Eye (tissue), 1 donor: ENCODE measurements at regions not wholly inside any gene's neighbourhood (a gene's known extent, or its start where the extent isn't known, plus 50 kb on each side); places are given as distances from the start of the nearest gene placed in this dataset.

Source experiments
- DNase-seq: peaks from one replicate; pipeline ENCODE4 v3.0.0-alpha.2; 2015

GRCh38 chr2:42928692-42929545, 136.5 kb upstream of the HAAO start:
- peak; percentile 81 for DNase-seq

GRCh38 chr2:42928161-42928691, 135.8 kb upstream of the HAAO start:
- DNase-seq = no peak

DNA sequence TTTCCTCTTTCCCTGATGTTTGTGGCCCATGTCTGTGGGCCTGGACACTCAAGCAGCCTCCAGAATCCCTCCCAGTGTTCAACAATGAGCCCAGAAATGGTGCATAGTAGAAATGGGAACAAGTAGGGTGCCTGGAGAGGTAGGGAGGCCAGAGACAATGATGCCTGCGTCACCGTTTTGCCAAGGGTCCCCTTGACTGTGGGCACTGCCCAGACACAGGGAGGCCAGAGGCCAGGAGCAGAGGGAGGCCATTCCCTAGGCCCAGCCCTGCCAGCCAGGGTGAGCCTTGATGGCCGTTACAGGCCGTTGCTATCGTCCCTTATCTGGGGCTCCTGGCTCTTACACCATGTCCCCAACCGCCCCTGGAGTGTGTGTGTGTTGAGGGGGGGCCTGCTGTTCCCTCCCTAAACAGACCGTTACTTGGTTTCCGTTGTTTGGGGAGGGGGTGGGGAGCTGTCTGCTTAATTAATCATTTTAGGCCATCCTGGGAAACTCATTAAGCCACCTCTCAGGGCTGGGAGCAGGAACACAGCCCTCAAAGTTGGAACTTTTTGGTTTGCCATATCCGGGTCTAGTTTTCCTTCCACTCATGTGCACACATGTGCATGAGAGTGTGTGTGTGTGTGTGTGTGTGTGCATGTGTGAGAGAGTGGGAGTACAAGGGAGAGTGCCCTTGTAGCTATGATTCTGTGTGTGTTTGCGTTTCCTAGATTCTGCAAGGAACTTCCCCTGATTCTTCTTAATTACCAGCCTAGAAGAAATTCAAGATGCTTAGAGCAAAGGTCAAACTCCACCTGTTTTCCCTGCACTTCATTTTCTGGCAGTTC, 135.2 kb upstream of the HAAO start:
- DNase-seq = peak; percentile 87

GRCh38 chr2:42926434-42927333, 134.3 kb upstream of the HAAO start:
- peak; percentile 54 for DNase-seq

DNA sequence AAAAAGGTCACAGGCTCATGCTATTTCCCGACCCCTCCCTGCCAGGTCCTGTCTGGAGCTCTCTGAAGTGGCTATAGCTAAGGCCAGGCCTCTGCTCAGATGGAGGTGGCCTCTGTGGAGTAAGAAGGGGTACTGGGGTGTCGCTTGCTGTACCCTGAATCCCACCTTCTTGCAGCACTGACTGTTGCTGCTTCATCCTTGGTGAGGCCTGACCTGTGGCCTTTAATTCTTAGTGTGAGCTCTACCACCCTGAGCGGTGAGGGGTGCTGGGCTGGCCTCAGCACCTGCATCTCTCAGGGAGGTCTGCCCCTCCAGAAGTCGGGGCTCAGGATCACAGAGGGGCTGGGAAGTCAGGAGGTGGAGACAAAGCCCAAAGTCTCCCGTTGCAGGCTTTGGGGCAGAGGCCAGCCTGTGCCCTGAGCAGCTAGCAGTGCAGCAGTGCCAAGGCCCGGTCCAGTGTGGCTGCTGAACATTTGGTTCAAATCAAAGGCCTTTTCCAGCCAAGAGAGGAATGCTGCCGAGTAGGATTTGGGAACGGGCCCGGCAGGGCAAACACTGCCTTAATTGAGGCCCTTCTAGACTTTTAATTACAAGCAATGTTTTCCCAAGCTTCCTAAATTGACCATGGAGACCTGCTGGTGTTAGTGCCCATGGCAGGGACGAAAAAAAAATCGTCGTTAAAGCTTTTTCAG, 133.5 kb upstream of the HAAO start:
- peak; percentile 64 for DNase-seq

GRCh38 chr2:42924418-42924886, 132.1 kb upstream of the HAAO start:
- no peak for DNase-seq

DNA sequence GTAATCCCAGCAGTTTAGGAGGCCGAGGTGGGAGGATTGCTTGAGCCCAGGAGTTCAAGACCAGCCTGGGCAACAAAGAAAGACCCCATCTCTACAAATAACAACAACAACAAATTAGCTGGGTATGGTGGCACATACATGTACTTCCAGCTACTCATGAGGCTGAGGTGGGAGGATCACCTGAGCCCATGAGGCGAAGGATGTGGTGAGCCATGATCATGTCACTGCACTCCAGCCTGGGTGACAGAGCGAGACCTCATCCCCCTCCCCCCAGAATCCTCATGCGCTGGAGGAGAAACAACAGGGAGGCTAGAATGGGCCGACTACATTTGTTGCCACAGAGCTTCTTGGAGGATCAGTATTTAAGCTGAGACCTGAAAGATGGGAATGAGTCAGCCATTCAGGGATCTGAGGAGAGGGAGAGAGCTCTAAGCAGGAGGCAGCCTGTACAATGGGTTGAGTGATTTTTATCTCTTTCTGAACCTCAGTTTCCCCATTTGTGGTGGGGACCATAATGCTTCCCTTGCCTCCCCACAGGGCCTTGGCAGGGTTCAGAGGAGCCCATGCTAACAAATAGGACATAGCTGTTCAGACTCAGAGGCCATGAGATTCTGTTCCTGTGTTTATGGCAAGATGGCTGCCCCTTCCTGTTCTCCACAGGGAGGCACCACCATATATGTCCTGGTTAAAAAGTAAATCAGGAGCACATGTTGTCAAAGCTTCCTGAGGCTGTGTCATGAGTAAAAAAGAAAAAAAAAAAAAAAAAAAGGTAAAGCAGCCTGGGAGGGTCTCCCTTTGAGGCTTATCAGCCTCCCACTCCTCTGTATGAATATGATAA, 131.4 kb upstream of the HAAO start:
- DNase-seq = no peak

DNA sequence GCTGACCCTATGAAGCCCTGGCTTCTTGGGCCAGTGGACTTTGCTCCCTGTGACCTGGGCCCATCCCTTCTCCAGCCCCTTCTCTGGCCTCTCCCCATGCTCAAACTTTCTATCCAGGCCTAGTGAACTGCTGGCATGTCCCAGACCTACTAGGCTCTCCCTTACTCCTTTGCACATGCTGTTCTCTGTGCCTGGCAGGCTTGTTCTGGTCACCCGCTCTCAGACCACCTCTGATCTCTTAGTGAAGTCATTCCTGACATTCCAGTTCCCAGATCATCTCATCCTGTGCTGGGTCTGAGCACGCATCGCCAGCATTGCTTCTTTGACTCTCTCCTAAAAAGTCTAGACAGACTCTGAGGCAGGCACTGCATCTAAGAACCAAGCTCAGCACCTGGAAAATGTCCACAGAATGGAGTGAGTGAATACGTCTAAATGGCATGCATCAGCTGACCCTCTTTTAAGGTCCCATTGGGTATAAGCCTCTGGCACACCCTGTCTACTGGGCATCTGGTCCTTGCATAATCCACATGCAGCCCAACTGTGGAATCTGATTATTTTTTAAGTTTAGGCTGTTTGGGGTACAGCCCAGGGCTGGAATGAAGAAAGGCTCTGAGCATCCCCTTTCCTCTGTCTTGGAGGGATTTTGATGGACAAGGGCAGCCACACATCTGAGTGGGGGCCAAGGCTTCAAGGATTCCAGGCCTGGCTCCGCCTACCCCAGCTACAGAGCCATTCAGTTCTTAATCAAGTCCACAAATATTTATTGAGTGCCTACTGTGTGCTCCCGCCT, 130.6 kb upstream of the HAAO start:
- DNase-seq = no peak

- no peak for DNase-seq
Measured at GRCh38 chr2:42922293-42922692, 129.9 kb upstream of the HAAO start.

- DNase-seq = no peak
Measured at GRCh38 chr2:42921721-42922120, 129.3 kb upstream of the HAAO start.

DNA sequence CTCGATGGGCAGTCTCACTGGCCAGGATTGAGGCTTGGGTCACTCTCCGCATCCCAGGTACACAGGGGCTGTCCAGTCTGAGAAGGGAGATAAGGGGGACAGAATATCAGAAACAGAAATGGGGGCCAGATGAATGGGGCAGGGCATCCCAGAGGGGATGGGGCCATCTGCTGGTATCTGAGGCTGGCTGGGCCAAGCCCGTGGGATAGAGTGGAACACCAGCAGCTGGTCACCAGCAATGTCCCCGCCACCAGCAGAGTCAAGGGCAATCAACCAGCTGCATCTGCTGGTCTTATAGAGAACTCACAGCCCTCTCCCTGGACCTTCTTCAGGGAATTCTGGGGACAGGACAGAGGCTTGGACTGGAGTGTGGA, 128.8 kb upstream of the HAAO start:
- DNase-seq = peak; percentile 88

DNA sequence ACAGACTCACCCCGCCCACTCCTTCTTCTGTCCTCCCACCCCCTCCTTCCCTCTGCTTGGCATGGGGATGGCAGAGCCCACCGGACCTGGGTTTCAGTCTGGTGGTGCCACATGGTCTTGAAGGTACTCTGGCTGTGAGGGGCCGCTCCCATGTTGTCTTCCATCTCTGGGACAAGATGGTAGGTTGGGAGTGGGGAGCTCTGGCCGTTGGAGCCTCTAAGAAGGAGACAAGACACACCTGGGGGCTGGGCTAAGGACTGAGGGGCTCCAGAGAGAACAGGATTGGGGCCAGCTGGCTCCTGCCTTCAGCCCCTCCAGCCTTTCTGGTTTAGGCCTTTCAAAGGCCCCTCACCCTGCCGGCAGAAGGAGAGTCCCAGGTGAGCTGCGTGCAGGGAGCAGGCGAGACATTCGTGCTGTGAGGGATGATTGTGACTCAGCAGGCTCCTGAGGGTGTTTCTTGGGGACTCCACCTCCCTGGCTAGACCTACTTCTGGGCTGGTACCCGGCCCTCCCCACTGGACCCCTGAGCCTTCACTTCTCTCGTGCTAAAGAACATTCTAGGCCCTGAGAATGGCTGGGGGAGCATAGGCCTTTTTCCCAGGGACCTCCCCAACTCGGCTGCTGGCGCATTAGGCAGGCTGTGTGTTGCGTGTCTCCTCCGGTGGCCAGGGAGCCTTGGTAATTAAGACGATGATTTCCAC, 128.2 kb upstream of the HAAO start:
- DNase-seq = no peak

- DNase-seq = peak; percentile 67
Measured at GRCh38 chr2:42918671-42919318, 126.4 kb upstream of the HAAO start.

DNA sequence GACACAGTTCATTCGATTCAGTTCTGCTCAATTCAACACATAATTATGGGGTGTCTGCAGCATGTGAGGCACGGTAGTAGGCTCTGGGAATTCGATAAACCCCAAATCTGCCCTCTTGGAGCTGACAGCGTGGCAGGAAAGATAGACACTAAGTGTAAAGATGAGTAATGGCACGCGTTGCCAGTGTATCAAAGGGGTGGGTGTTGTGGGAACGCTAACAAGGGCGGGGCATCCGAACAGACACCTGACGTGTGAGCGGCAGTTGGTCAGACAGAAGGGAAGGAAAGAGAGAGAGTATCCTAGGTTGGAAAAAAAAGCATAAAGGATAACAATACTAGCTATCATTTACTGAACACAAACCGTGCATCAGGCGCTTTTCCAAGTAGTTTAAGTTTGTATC, 125.7 kb upstream of the HAAO start:
- DNase-seq = no peak

- peak; percentile 89 for DNase-seq
Measured at GRCh38 chr2:42917425-42917927, 125.1 kb upstream of the HAAO start.

- no peak for DNase-seq
Measured at GRCh38 chr2:42916324-42916723, 123.9 kb upstream of the HAAO start.

GRCh38 chr2:42914860-42915259, 122.5 kb upstream of the HAAO start:
- no peak for DNase-seq

DNA sequence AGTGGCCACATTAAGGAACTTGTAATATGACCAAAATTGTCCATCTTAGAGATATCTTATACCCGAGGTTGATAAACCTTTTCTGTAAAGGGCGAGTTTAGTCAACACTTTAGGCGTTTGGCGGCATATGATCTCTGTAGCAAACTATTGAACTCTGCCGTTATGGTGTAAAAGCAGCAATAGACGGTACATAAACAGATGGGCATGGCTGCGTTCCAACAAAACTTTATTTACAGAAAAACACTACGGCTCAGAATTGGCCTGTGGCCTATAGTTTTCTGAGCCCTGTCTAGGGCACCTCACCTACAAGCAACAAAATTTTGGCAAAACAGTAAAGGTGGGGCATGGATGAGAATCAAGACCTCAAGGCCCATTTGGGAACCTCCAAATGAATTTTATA, 121.9 kb upstream of the HAAO start:
- no peak for DNase-seq
